ENCODE measurements at regions not wholly inside any gene's neighbourhood (a gene's known extent, or its start where the extent isn't known, plus 50 kb on each side); places are given as distances from the start of the nearest gene placed in this dataset.

GRCh38 chr14:51592836-51593235 lies 58.9 kb upstream of the FRMD6 start:
- Histone ChIP-seq H2AK5ac (ENCODE audit: low read depth, low read length) (no peak overlapping the region), H3K36me3 (ENCODE audit: control insufficient read depth in 2 of 4, insufficient read depth in 4 of 4, low read length in 3 of 4) (no peaks in the 10 kb centered on the region), H3K14ac (ENCODE audit: insufficient read length) (no peak overlapping the region), H3K4me2 (ENCODE audit: insufficient read depth in 1 of 2, low read depth in 2 of 2, low read length in 2 of 2) (no peak overlapping the region), H3K27me3 (replicated peaks in 1 of 4; ENCODE audit: control insufficient read depth in 3 of 4, extremely low read depth in 1 of 4, insufficient read depth in 3 of 4, low read length in 3 of 4) (no peaks in the 10 kb centered on the region), H2BK15ac (ENCODE audit: low read length) (no peak overlapping the region), H2AFZ (ENCODE audit: low read length) (no peak overlapping the region), H4K5ac (ENCODE audit: insufficient read length, low read depth, low read length) (no peak overlapping the region), H2BK120ac (replicated peaks; ENCODE audit: low read depth, low read length) (no peak overlapping the region), H3K18ac (ENCODE audit: extremely low read depth, low read length) (no peak overlapping the region), H2BK12ac (ENCODE audit: low read depth, low read length) (no peak overlapping the region), H3K23ac (ENCODE audit: insufficient read length) (no peak overlapping the region), H4K8ac (ENCODE audit: extremely low read depth, insufficient read depth, low read length) (no peak overlapping the region), H3K4ac (replicated peaks; ENCODE audit: insufficient read length, low read depth, low read length) (no peak overlapping the region), H3K9me3 (ENCODE audit: insufficient read depth in 2 of 2, low read depth in 1 of 2, low read length in 1 of 2) (no peaks in the 10 kb centered on the region), H3K23me2 (ENCODE audit: low read depth, low read length) (no peaks in the 10 kb centered on the region; the same call in 1 of the 2 replicates), H4K20me1 (replicated peaks in 1 of 2; ENCODE audit: control insufficient read depth in 1 of 2, insufficient read depth in 2 of 2, low read length in 2 of 2) (no peaks in the 10 kb centered on the region), H3K9ac (replicated peaks in 1 of 4; ENCODE audit: extremely low read depth in 1 of 4, low read depth in 3 of 4, low read length in 3 of 4) (no peak overlapping the region), H2BK5ac (ENCODE audit: low read depth, low read length) (no peak overlapping the region), H3K79me1 (ENCODE audit: low read depth, low read length) (no peaks in the 10 kb centered on the region), H3K56ac (replicated peaks; ENCODE audit: insufficient read length, low read depth, low read length) (no peak overlapping the region), H3K79me2 (ENCODE audit: control insufficient read depth in 1 of 2, insufficient read depth in 2 of 2, low read length in 2 of 2) (no peaks in the 10 kb centered on the region), H4K91ac (replicated peaks; ENCODE audit: insufficient read length, low read length) (no peak overlapping the region), H3K27ac (ENCODE audit: low read depth, low read length) (no peak overlapping the region), H3K4me1 (replicated peaks in 1 of 4; ENCODE audit: control insufficient read depth in 3 of 4, insufficient read depth in 4 of 4, low read length in 3 of 4) (no peaks in the 10 kb centered on the region), H3K4me3 (ENCODE audit: extremely low read depth in 1 of 4, insufficient read depth in 2 of 4, low read depth in 3 of 4, low read length in 4 of 4) (no peak overlapping the region), H2BK20ac (ENCODE audit: low read length) (no peak overlapping the region)
- FAIRE-seq (no peak), DNase-seq (ENCODE audit: low read depth in 1 of 2, low spot score in 2 of 2) (no peak)
- WGBS, 2 experiments (ENCODE audit: extremely low coverage in 1 of 2, insufficient coverage in 1 of 2, insufficient read length in 1 of 2, insufficient replicate concordance in 2 of 2, low coverage in 1 of 2, low lambda C conversion rate in 2 of 2, missing lambda C conversion rate in 1 of 2) = 66% methylated on average over 2 of the region's 2 CpGs; no CpG with 5 or more reads in 1 of the 2 experiments
- ChIA-PET CTCF (ENCODE audit: partially characterized antibody) (interaction anchor here (1.0 to 1.1 kb wide), 2 partner anchors 9 to 157 kb away, joined by 3 to 4 read pairs; no protein-coding TSS in a partner anchor), POLR2A (ENCODE audit: partially characterized antibody) (no interaction called here)
- TF ChIP-seq SIRT6 (IDR thresholded peaks at IDR 0.05; ENCODE audit: low read length) = no peak
- no peak for TF ChIP-seq RNF2 (IDR thresholded peaks at IDR 0.05; ENCODE audit: borderline replicate concordance, low read depth, low read length, missing control alignments, poor library complexity, severe bottlenecking)
- no peak for TF ChIP-seq GABPA (IDR thresholded peaks at IDR 0.05; ENCODE audit: borderline replicate concordance, insufficient read depth, low read length)
- TF ChIP-seq NRF1 (IDR thresholded peaks at IDR 0.05; ENCODE audit: low read depth, low read length) = no peak
- no peak for TF ChIP-seq RXRA (IDR thresholded peaks at IDR 0.05; ENCODE audit: insufficient read depth, low read depth, low read length)
- no peak for TF ChIP-seq KDM1A (IDR thresholded peaks at IDR 0.05; ENCODE audit: borderline replicate concordance, low read length)
- no peak for TF ChIP-seq USF2 (IDR thresholded peaks at IDR 0.05; ENCODE audit: low read length)
- no peak for TF ChIP-seq CHD1 (IDR thresholded peaks at IDR 0.05; ENCODE audit: low read depth, low read length)
- no peak for TF ChIP-seq POLR2AphosphoS5 (IDR thresholded peaks at IDR 0.05; ENCODE audit: low read depth, low read length)
- no peak for TF ChIP-seq SIN3A (conservative IDR thresholded peaks at IDR 0.05 in 1 of 2, IDR thresholded peaks at IDR 0.05 in 1 of 2; ENCODE audit: low read depth in 1 of 2, low read length in 2 of 2)
- no peak for TF ChIP-seq RAD21 (IDR thresholded peaks at IDR 0.05 in 1 of 2, conservative IDR thresholded peaks at IDR 0.05 in 1 of 2; ENCODE audit: low read depth in 2 of 2, low read length in 2 of 2)
- TF ChIP-seq CBX8 (IDR thresholded peaks at IDR 0.05; ENCODE audit: borderline replicate concordance, low read depth, low read length) = no peak
- no peak for TF ChIP-seq ASH2L (IDR thresholded peaks at IDR 0.05; ENCODE audit: low read length)

All from H1 (cell line).